Gastrocnemius medialis (tissue), 4 donors: ENCODE measurements at regions not wholly inside any gene's neighbourhood (a gene's known extent, or its start where the extent isn't known, plus 50 kb on each side); places are given as distances from the start of the nearest gene placed in this dataset.

Experiments
- CTCF ChIP-seq, 5 experiments: fragments of 450-650 bp in 3 of 5; fragments of 200-600 bp in 2 of 5; sonication (generic) in 2 of 5; IDR thresholded peaks in 4 of 5; conservative IDR thresholded peaks in 1 of 5; 1 replicate in 4 of 5; 2 replicates in 1 of 5; pipeline ENCODE4 v1.5.1; 2016 to 2019; ENCODE audit warnings: antibody characterized with exemption in 5 of 5, mild to moderate bottlenecking in 3 of 5, moderate library complexity in 3 of 5
- POLR2A ChIP-seq, 2 donors: fragments of 450-650 bp; IDR thresholded peaks; one replicate each; pipeline ENCODE4 v1.6.1; 2017; ENCODE audit warnings: antibody characterized with exemption in 2 of 2, mild to moderate bottlenecking in 2 of 2, moderate library complexity in 2 of 2

GRCh38 chr7:19275000-19275399, 129.8 kb upstream of the FERD3L start:
- TF ChIP-seq CTCF (IDR thresholded peaks at IDR 0.05 in 4 of 5, conservative IDR thresholded peaks at IDR 0.05 in 1 of 5) = no peak
- TF ChIP-seq POLR2A (IDR thresholded peaks at IDR 0.05) = no peak
